DOHH2 (cell line): ENCODE measurements at regions not wholly inside any gene's neighbourhood (a gene's known extent, or its start where the extent isn't known, plus 50 kb on each side); places are given as distances from the start of the nearest gene placed in this dataset.

Experiments
- H3F3A ChIP-seq: fragments of 200-600 bp; sonication (generic), shearing (Covaris generic); 2 replicates; pipeline ENCODE4 v1.6.0; 2016; ENCODE audit warnings: antibody characterized with exemption, mild to moderate bottlenecking; ENCODE audit not compliant: control insufficient read depth, insufficient read depth
- H3K27ac ChIP-seq: fragments of 200-600 bp; sonication (generic); 2 replicates; pipeline ENCODE4 v1.5.1; 2014; ENCODE audit warnings: low read depth, mild to moderate bottlenecking, low read length, moderate library complexity
- H3K27me3 ChIP-seq: fragments of 200-600 bp; sonication (generic); 2 replicates; pipeline ENCODE4 v1.6.1; 2014; ENCODE audit warnings: mild to moderate bottlenecking, low read length, mixed read lengths; ENCODE audit not compliant: control insufficient read depth
- H3K36me3 ChIP-seq: fragments of 200-600 bp; sonication (generic); 2 replicates; pipeline ENCODE4 v1.6.1; 2014; ENCODE audit warnings: mild to moderate bottlenecking, low read length, moderate library complexity, mixed read lengths; ENCODE audit not compliant: control insufficient read depth
- H3K4me1 ChIP-seq: fragments of 200-600 bp; sonication (generic); 2 replicates; pipeline ENCODE4 v1.6.1; 2014; ENCODE audit warnings: mild to moderate bottlenecking, low read length, mixed read lengths; ENCODE audit not compliant: control insufficient read depth
- H3K4me2 ChIP-seq: fragments of 200-600 bp; sonication (generic); 2 replicates; pipeline ENCODE4 v1.6.0; 2014; ENCODE audit warnings: mild to moderate bottlenecking, low read length, moderate library complexity
- H3K4me3 ChIP-seq: fragments of 200-600 bp; sonication (generic); 2 replicates; pipeline ENCODE4 v1.5.1; 2014; ENCODE audit warnings: mild to moderate bottlenecking, low read length, mixed read lengths
- H3K79me2 ChIP-seq: fragments of 200-600 bp; sonication (generic); 2 replicates; pipeline ENCODE4 v1.6.1; 2014; ENCODE audit warnings: mild to moderate bottlenecking, low read length, mixed read lengths; ENCODE audit not compliant: control insufficient read depth
- H3K9me2 ChIP-seq: fragments of 200-600 bp; sonication (generic); replicated peaks from 2 replicates; pipeline ENCODE4 v1.6.1; 2014; ENCODE audit warnings: mild to moderate bottlenecking, low read length, mixed read lengths; ENCODE audit not compliant: control insufficient read depth
- H3K9me3 ChIP-seq: fragments of 200-600 bp; sonication (generic); 2 replicates; pipeline ENCODE4 v1.6.1; 2014; ENCODE audit warnings: antibody characterized with exemption, low read length, mixed read lengths; ENCODE audit not compliant: control insufficient read depth, insufficient read depth
- H4K20me1 ChIP-seq: fragments of 200-600 bp; sonication (generic); 2 replicates; pipeline ENCODE4 v1.6.0; 2014; ENCODE audit warnings: low read depth, mild to moderate bottlenecking, antibody characterized with exemption, low read length, moderate library complexity; ENCODE audit not compliant: control insufficient read depth, insufficient read depth
- EZH2phosphoT487 ChIP-seq: fragments of 200-600 bp; sonication (generic); IDR thresholded peaks from 2 replicates; pipeline ENCODE4 v1.6.1; 2017; ENCODE audit warnings: borderline replicate concordance, mild to moderate bottlenecking, antibody characterized with exemption, low read length, moderate library complexity, mixed read lengths
- TF ChIP-seq, protein P1 (sequence below): fragments of 200-600 bp; sonication (generic); IDR thresholded peaks from one replicate; pipeline ENCODE4 v1.5.1; 2014; ENCODE audit warnings: antibody characterized with exemption, mild to moderate bottlenecking, low read depth, low read length; ENCODE audit not compliant: poor library complexity, severe bottlenecking

DNA sequence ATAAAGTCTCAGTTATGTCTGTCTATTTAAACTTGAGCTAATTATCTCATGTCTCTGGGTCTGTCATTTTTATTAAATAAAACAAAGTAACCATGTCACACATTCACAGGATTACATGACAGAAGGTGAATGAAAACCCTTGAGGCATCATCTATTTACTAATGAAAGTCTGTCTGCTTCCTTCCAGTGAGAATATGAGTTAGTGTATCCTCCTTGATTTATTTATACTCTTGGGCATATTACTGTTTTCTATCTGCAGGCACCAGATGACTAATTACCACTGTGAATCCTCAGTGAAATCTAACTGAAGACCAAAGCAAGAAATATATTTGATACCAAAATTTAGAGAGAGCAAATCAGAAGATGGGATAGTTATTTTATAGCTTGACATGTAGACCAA is 163.7 kb downstream of the CDC14C start:
- Histone ChIP-seq H3K4me1 (no peaks in the 10 kb centered on the region), H3F3A (no peaks in the 10 kb centered on the region), H3K79me2 (no peaks in the 10 kb centered on the region), H4K20me1 (no peaks in the 10 kb centered on the region), H3K4me3 (no peak overlapping the region), H3K9me3 (no peaks in the 10 kb centered on the region), H3K27ac (no peak overlapping the region), H3K36me3 (no peaks in the 10 kb centered on the region), H3K9me2 (no peaks in the 10 kb centered on the region), H3K27me3 (no peaks in the 10 kb centered on the region), H3K4me2 (no peak overlapping the region)
- no peak for TF ChIP-seq EZH2phosphoT487

DNA sequence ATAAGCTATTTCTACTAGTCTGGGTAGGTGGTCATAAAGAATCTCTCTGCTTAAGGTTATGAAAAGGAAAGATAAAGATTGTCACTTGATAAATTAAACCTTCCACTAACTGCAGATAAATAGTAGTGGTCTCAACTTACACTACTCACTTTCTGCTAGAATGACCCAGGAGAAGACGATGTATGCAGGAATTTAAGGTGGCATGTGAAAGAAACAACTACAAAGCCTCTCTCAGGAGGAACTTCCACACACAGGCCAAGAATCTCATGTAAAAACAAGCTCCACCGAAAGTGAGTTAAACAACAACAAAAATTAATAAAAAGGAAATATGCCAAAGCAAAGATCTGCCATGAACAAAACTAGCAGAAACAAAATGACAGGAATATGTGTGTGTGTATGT is 165.4 kb downstream of the CDC14C start:
- Histone ChIP-seq H3K4me2 (no peak overlapping the region), H3K4me1 (no peaks in the 10 kb centered on the region), H3K9me2 (no peaks in the 10 kb centered on the region), H3K9me3 (no peaks in the 10 kb centered on the region), H3K36me3 (no peaks in the 10 kb centered on the region), H4K20me1 (no peaks in the 10 kb centered on the region), H3K27ac (no peak overlapping the region), H3K27me3 (no peaks in the 10 kb centered on the region), H3K4me3 (no peak overlapping the region), H3F3A (no peaks in the 10 kb centered on the region), H3K79me2 (no peaks in the 10 kb centered on the region)
- no peak for TF ChIP-seq EZH2phosphoT487
- TF ChIP-seq, protein P1, sequence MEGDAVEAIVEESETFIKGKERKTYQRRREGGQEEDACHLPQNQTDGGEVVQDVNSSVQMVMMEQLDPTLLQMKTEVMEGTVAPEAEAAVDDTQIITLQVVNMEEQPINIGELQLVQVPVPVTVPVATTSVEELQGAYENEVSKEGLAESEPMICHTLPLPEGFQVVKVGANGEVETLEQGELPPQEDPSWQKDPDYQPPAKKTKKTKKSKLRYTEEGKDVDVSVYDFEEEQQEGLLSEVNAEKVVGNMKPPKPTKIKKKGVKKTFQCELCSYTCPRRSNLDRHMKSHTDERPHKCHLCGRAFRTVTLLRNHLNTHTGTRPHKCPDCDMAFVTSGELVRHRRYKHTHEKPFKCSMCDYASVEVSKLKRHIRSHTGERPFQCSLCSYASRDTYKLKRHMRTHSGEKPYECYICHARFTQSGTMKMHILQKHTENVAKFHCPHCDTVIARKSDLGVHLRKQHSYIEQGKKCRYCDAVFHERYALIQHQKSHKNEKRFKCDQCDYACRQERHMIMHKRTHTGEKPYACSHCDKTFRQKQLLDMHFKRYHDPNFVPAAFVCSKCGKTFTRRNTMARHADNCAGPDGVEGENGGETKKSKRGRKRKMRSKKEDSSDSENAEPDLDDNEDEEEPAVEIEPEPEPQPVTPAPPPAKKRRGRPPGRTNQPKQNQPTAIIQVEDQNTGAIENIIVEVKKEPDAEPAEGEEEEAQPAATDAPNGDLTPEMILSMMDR = no peak

DNA sequence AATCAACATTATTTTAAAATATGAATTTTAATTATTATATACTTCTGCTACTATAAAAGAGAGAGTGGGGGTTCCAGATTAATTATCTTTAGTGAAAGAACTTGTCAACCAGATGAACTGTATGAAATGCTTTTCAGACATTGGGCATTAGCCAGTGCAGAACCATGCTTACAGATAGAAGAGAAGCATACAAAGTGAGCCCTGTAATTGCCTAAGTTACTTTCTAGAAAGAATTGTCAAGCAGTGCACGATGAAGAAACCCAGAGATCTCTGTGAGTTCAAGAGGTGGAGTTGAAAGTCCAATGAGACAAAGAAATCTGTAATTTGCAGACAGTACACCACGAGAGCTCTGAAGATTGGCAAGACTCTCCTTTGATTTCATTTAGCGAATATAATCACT is 166.7 kb downstream of the CDC14C start:
- TF ChIP-seq, protein P1 = no peak
- TF ChIP-seq EZH2phosphoT487 = no peak
- H3K4me1 ChIP-seq = no peaks in the 10 kb centered on the region
- H3K4me2 ChIP-seq = no peak overlapping the region
- H3K9me3 ChIP-seq = no peaks in the 10 kb centered on the region
- H4K20me1 ChIP-seq = no peaks in the 10 kb centered on the region
- no peaks in the 10 kb centered on the region for H3K36me3 ChIP-seq
- H3K27me3 ChIP-seq = no peaks in the 10 kb centered on the region
- H3K27ac ChIP-seq = no peak overlapping the region
- H3F3A ChIP-seq = no peaks in the 10 kb centered on the region
- no peak overlapping the region for H3K4me3 ChIP-seq
- no peaks in the 10 kb centered on the region for H3K79me2 ChIP-seq
- no peaks in the 10 kb centered on the region for H3K9me2 ChIP-seq

DNA sequence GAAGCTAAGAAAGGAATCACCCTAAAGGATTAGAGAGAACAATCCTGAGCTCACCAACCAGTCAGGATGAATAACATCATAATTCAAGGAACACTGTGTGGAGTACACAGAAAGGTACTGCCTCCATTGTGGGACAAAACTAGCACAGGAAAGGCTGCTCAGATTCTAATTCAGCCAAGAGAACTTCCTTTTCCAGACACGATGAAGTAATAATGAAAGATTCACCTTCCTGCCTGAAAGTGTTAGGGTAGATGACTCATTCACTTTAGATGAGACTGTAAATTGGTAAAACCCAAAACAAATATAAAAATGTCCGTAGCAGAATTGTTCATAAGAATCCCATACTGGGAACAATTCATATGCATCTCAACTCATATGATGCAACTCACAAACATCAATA is 167.2 kb downstream of the CDC14C start:
- no peaks in the 10 kb centered on the region for H3F3A ChIP-seq
- no peaks in the 10 kb centered on the region for H4K20me1 ChIP-seq
- H3K9me2 ChIP-seq = no peaks in the 10 kb centered on the region
- no peak overlapping the region for H3K4me3 ChIP-seq
- H3K4me2 ChIP-seq = no peak overlapping the region
- H3K36me3 ChIP-seq = no peaks in the 10 kb centered on the region
- H3K79me2 ChIP-seq = no peaks in the 10 kb centered on the region
- no peak overlapping the region for H3K27ac ChIP-seq
- H3K4me1 ChIP-seq = no peaks in the 10 kb centered on the region
- TF ChIP-seq EZH2phosphoT487 = no peak
- TF ChIP-seq, protein P1 = no peak
- H3K9me3 ChIP-seq = no peaks in the 10 kb centered on the region
- H3K27me3 ChIP-seq = no peaks in the 10 kb centered on the region
